Pancreas (tissue), 10 donors: ENCODE measurements at regions not wholly inside any gene's neighbourhood (a gene's known extent, or its start where the extent isn't known, plus 50 kb on each side); places are given as distances from the start of the nearest gene placed in this dataset.

Experiments
- ATAC-seq, 4 donors: fragments of 200-7000 bp; cut with Tn5 transposase; one replicate each; pipeline versions ENCODE4 v1.8.0 to v1.9.1; 2020; ENCODE audit warnings: mild to moderate bottlenecking in 4 of 4, moderate library complexity in 4 of 4
- DNase-seq, 6 donors: peaks; one replicate each; pipeline ENCODE4 v3.0.0-alpha.2; 2020
- FAIRE-seq: peaks from 2 replicates; lab custom pipeline; 2012; peaks lifted over from hg19 to GRCh38; lab: Jason Lieb, UNC
- H3K27ac ChIP-seq, 4 donors: fragments of 200-600 bp; sonication (generic); 1 replicate in 3 of 4; 2 replicates in 1 of 4; pipeline versions ENCODE4 v1.5.0 to v1.8.0; 2020
- H3K27me3 ChIP-seq, 4 donors: fragments of 200-600 bp; one replicate each; pipeline ENCODE4 v1.8.0; 2021
- H3K36me3 ChIP-seq, 3 donors: fragments of 200-600 bp; sonication (generic) in 1 of 3; one replicate each; pipeline versions ENCODE4 v1.5.0 to v1.8.0; 2020 to 2021
- H3K4me1 ChIP-seq, 3 donors: fragments of 200-600 bp; one replicate each; pipeline ENCODE4 v1.8.0; 2021
- H3K4me3 ChIP-seq, 4 donors: fragments of 200-600 bp; sonication (generic) in 2 of 4; one replicate each; pipeline versions ENCODE4 v1.5.0 to v1.8.0; 2020 to 2021
- H3K9me3 ChIP-seq, 4 donors: fragments of 200-600 bp; one replicate each; pipeline ENCODE4 v1.8.0; 2021
- WGBS, 2 donors: extraction: QIAGEN DNeasy Blood & Tissue Kit; methylation state at CpG; one replicate each; pipeline ENCODE4 v1.1.7; 2013; 5-methylcytosine and 5-hydroxymethylcytosine counted together
- intact Hi-C, 3 donors: fragments of 100-400 bp; cut with DNase I; formaldehyde crosslinking; loops; one replicate each; pipeline versions ENCODE4 v1.11.1 to v1.14.2; 2022
- TF ChIP-seq, protein P1 (sequence below), 4 donors: fragments of 200-600 bp; sonication (generic) in 3 of 4; IDR thresholded peaks; one replicate each; pipeline versions ENCODE4 v1.5.0 to v1.8.0; 2021; ENCODE audit warnings: antibody characterized with exemption in 4 of 4
- donor health status: healthy with polysubstance abuse.
- donor health status: DM: no; HTN: no; CAD: no; lungs with moderate emphysema.
- donor health status: DM: no; HTN: no; CAD: no.
- donor health status: control.
- donor health status: control.
- donor health status: Bipolar disorder and iron deficiency.
- donor health status: DM: yes; HTN: yes; CAD: no.
- donor health status: DM: no; HTN: no; CAD: no.
- donor health status: DM: no; HTN: no; CAD: no.
- donor health status: DM: yes; HTN: yes; CAD: no.

DNA sequence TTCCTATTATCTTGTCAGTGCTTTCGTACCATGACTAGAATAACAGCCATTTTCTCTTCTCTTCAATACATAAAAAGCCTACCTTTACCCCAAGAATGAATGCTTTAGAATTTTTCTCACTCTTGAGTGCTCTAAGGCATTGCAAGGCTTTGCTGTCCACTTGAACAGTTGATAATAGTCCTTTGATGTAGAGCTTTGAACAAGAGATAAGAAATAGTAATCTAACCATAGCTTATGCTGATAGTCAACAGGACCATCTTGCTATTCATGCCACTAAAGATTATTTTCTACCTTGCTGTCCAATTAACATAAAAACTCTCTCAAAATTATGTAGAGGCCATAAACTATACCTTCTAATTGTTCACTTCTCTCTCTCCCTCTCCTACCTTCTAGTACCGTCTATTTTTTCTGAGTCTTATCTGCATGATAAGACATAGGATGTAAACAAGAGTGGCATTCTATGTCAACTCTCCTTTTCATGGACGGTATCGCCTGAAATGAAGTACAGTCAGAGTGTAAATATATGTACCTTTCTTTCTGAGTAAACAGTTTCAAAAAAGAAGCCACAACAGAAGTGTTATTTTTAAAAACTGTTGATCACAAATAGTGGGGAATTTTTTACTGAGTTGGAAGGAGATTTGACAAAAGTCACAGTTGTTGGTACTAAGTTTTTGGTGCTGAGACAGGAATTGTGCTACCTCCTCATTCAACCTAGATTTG, 297.9 kb downstream of the NDFIP2 start:
- WGBS, 2 donors, result 50 to 53% methylated on average over 4 of the region's 4 CpGs
- no peak for FAIRE-seq
- Histone ChIP-seq H3K4me1 (peaks cover 0 to 11% (median 0%) of the 10 kb centered on the region in 3 donors), H3K27ac (no peak overlapping the region), H3K27me3 (no peaks in the 10 kb centered on the region), H3K4me3 (no peak overlapping the region), H3K36me3 (no peaks in the 10 kb centered on the region), H3K9me3 (no peaks in the 10 kb centered on the region)
- intact Hi-C loops, result loop anchor here in 1 of 3 donors (10.0 kb wide), 1 partner anchor 586 kb away; no protein-coding TSS in a partner anchor
- peak in 1 of 4 donors; percentile 40 for ATAC-seq
- TF ChIP-seq, protein P1, sequence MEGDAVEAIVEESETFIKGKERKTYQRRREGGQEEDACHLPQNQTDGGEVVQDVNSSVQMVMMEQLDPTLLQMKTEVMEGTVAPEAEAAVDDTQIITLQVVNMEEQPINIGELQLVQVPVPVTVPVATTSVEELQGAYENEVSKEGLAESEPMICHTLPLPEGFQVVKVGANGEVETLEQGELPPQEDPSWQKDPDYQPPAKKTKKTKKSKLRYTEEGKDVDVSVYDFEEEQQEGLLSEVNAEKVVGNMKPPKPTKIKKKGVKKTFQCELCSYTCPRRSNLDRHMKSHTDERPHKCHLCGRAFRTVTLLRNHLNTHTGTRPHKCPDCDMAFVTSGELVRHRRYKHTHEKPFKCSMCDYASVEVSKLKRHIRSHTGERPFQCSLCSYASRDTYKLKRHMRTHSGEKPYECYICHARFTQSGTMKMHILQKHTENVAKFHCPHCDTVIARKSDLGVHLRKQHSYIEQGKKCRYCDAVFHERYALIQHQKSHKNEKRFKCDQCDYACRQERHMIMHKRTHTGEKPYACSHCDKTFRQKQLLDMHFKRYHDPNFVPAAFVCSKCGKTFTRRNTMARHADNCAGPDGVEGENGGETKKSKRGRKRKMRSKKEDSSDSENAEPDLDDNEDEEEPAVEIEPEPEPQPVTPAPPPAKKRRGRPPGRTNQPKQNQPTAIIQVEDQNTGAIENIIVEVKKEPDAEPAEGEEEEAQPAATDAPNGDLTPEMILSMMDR (IDR thresholded peaks at IDR 0.05), result no peak
- no peak for DNase-seq

- 77 to 94% methylated on average over 2 of the region's 2 CpGs for WGBS, 2 donors
- Histone ChIP-seq H3K4me3 (no peak overlapping the region), H3K4me1 (peaks cover 0 to 4% (median 0%) of the 10 kb centered on the region in 3 donors), H3K9me3 (no peaks in the 10 kb centered on the region), H3K36me3 (no peaks in the 10 kb centered on the region), H3K27ac (no peak overlapping the region), H3K27me3 (no peaks in the 10 kb centered on the region)
- TF ChIP-seq, protein P1 (IDR thresholded peaks at IDR 0.05), result no peak
- ATAC-seq, result no peak
- FAIRE-seq, result no peak
- intact Hi-C loops, result loop anchor here in 1 of 3 donors (10.0 kb wide), 1 partner anchor 587 kb away; no protein-coding TSS in a partner anchor
- no peak for DNase-seq
These were observed 296.5 kb downstream of the NDFIP2 start for GRCh38 chr13:79777504-79777903.

- DNase-seq (no peak), FAIRE-seq (no peak), ATAC-seq (no peak)
- H3K9me3 ChIP-seq, result no peaks in the 10 kb centered on the region
- no peak overlapping the region for H3K27ac ChIP-seq
- TF ChIP-seq, protein P1 (IDR thresholded peaks at IDR 0.05), result no peak
- intact Hi-C loops, result loop anchor here in 1 of 3 donors (10.0 kb wide), 1 partner anchor 588 kb away; no protein-coding TSS in a partner anchor
- no peaks in the 10 kb centered on the region for H3K27me3 ChIP-seq
- WGBS, 2 donors, result 88 to 96% methylated on average over 3 of the region's 3 CpGs
- no peaks in the 10 kb centered on the region for H3K36me3 ChIP-seq
- H3K4me3 ChIP-seq, result no peak overlapping the region
- H3K4me1 ChIP-seq, result peaks cover 0 to 3% (median 0%) of the 10 kb centered on the region in 3 donors
These were observed 295.8 kb downstream of the NDFIP2 start for GRCh38 chr13:79776531-79777295.

DNA sequence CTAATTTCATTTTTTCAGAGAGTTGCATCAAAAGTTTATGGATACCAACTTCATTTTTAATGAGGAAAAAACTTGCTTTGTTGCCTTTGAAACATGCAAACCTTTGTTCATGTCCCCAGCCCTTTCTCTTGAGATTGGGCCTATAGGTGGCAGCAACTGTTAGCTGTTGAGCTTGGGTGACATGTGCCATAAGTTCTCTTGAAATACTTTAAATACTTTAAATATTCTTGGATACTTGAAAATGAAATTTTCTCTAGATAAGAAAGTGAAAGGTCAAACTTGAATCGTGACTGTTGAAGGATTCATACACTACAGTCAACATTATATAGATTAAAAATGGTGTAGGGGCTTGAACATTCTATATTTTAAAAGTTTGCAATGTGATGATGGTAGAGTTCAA, 294.9 kb downstream of the NDFIP2 start:
- Histone ChIP-seq H3K4me3 (no peak overlapping the region), H3K4me1 (peaks cover 0 to 3% (median 0%) of the 10 kb centered on the region in 3 donors), H3K36me3 (no peaks in the 10 kb centered on the region), H3K9me3 (no peaks in the 10 kb centered on the region), H3K27ac (no peak overlapping the region), H3K27me3 (no peaks in the 10 kb centered on the region)
- TF ChIP-seq, protein P1 (IDR thresholded peaks at IDR 0.05), result peak in 3 of 4 donors; percentile 37 to 39 (median 38)
- WGBS, 2 donors, result 1 to 5% methylated on average over 1 of the region's 1 CpG
- ATAC-seq, result peak; percentile 68 to 90 (median 82)
- intact Hi-C loops, result loop anchor here in 1 of 3 donors (10.0 kb wide), 1 partner anchor 589 kb away; no protein-coding TSS in a partner anchor
- peak; percentile 71 for FAIRE-seq
- peak in 2 of 6 donors; percentile 21 to 39 for DNase-seq
